Thyroid gland (tissue), 4 donors: ENCODE measurements at regions not wholly inside any gene's neighbourhood (a gene's known extent, or its start where the extent isn't known, plus 50 kb on each side); places are given as distances from the start of the nearest gene placed in this dataset.

Experiments used
- POLR2A ChIP-seq, 2 donors: fragments of 450-650 bp; IDR thresholded peaks; one replicate each; pipeline ENCODE4 v1.6.1; 2017; ENCODE audit warnings: antibody characterized with exemption in 2 of 2, mild to moderate bottlenecking in 2 of 2, moderate library complexity in 1 of 2
- TF ChIP-seq, protein P1 (sequence below), 6 experiments: fragments of 200-600 bp in 3 of 6; fragments of 450-650 bp in 3 of 6; sonication (generic) in 3 of 6; IDR thresholded peaks; one replicate each; pipeline ENCODE4 v1.5.1; 2016 to 2019; ENCODE audit warnings: antibody characterized with exemption in 6 of 6, mild to moderate bottlenecking in 2 of 6, inconsistent platforms in 1 of 6, moderate library complexity in 1 of 6

DNA sequence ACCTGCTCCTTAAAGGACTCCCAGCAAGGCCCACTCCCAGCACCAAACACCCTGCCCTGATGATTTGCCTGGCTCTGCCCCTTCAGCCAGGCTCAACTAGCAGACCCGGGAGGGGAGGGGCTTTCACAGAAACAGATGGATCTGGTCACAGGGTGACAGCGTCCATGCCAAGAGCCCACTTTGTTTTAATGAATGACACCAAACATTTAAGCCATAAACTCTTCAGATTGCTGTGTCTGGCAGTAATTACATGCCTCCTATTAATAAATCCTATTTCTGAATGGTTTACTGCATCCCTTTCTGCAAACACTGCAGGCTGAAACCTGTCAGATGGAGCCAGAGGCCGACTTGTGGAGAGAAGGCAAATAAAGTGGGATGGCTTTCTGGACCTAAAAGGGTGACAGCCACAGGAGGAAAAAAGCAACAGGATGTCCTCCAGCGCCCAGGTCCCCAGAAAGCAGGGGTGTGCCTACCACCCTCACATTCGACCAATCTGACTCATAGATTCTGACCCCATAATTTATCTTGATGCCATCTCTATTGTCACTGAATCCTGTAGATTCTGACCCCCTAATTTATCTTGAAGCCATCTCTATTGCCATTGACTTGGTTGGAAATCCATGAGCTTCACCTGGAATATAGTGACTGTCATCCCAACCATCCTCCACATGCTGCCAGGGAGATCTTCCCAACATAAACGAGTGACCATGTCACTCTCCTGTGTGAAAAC, 200.9 kb downstream of the PLPP3 start:
- TF ChIP-seq, protein P1, sequence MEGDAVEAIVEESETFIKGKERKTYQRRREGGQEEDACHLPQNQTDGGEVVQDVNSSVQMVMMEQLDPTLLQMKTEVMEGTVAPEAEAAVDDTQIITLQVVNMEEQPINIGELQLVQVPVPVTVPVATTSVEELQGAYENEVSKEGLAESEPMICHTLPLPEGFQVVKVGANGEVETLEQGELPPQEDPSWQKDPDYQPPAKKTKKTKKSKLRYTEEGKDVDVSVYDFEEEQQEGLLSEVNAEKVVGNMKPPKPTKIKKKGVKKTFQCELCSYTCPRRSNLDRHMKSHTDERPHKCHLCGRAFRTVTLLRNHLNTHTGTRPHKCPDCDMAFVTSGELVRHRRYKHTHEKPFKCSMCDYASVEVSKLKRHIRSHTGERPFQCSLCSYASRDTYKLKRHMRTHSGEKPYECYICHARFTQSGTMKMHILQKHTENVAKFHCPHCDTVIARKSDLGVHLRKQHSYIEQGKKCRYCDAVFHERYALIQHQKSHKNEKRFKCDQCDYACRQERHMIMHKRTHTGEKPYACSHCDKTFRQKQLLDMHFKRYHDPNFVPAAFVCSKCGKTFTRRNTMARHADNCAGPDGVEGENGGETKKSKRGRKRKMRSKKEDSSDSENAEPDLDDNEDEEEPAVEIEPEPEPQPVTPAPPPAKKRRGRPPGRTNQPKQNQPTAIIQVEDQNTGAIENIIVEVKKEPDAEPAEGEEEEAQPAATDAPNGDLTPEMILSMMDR (IDR thresholded peaks at IDR 0.05): no peak
- no peak for TF ChIP-seq POLR2A (IDR thresholded peaks at IDR 0.05)
